Left hindlimb (tissue), 1 donor: ENCODE measurements at regions not wholly inside any gene's neighbourhood (a gene's known extent, or its start where the extent isn't known, plus 50 kb on each side); places are given as distances from the start of the nearest gene placed in this dataset.
"Not testable (repeated sequence)": the region's sequence is repeated elsewhere in the genome, so short reads cannot be mapped to it uniquely, and the experiment has no call there.

ENCODE experiments used
- DNase-seq: peaks from one replicate; pipeline ENCODE4 v3.0.0-alpha.2; 2018

DNA sequence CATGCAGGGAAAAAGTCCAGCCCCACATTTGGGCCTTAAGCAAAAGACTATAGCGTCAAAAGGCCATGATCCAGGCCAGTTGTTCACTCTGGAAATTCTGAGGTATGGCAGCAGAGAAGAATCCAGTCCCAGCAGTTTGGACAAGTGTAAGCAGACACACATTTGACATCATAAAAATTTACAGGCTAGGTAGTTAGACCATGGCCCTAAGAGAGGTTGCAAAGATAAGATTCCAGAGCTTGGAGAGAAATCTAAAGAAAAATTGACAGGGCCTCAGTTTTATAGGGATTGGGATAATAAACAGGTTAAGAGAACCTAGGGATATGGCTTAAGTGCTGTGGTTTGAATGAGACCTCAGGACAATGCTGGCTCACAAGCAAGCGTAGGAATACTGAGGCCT, 884.4 kb upstream of the SORCS1 start:
- no peak for DNase-seq

DNA sequence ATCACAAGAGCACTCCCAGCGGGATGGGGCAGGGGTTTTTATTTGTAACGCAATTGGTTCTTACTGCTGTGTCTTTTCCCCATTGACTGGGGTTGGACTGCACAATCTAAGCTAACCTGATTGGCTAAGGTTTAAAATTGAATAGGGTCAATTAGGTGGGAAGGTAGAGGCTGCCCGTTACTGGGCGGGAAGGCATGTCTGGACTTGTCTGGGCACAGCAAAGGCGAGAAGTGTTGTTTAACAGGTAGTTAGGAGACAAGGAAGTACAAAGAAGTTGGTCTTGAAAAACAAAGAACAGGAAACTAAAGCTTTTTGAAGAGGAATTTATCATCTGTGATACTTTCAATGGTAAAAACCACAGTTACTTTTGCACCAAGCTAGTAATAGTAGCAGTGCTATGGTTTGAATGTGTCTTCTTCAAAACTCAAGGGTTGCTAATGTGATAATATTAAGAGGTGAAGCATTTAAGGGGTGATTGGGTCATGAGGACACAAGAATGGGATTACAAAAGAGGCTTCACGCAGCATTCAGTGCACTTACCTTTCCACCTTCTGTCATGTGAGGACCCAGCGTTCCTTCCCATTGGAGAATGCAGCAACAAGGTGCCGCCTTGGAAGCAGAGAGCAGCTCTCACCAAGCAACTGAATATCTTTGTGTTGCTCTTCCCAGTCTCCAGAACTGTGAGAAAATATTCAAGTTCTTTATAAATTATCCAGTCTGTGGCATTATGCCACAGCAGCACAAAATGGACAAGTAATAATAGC, 875.5 kb upstream of the SORCS1 start:
- no peak for DNase-seq

DNA sequence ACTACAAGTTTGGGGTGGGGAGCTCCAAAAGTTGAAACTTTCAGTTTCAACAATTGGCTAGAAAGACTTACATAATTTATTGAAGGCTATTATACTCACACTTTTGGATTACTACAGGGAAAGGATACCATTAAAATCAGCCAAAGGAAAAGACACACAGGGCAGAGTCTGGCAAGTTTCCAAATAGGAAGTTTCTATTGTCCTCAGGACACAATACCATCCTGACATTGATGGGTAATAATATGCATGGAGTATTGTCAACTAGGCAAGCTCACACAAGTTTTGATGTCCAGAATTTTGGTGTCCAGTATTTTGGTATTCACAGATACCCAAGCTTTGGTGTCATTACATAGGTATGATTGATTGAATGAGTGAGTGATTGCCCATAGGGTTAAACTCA, 872.6 kb upstream of the SORCS1 start:
- no peak for DNase-seq

- DNase-seq: no peak
Observed at GRCh38 chr10:108036265-108036664, 871.8 kb upstream of the SORCS1 start.

- no peak for DNase-seq
Observed at GRCh38 chr10:108034829-108035228, 870.3 kb upstream of the SORCS1 start.

DNA sequence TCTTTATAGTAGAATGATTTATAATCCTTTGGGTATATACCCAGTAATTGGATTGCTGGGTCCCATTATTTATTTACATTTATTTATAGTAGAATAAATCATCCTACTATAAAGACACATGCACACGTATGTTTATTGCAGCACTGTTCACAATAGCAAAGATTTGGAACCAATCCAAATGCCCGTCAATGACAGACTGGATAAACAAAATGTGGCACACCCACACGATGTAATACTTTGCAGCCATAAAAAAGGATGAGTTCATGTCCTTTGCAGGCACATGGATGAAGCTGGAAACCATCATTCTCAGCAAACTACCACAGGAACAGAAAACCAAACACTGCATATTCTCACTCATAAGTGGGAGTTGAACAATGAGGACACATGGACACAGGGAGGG, 869.0 kb upstream of the SORCS1 start:
- not testable (repeated sequence) for DNase-seq

- DNase-seq: no peak
Observed at GRCh38 chr10:108031505-108031904, 867.0 kb upstream of the SORCS1 start.

DNA sequence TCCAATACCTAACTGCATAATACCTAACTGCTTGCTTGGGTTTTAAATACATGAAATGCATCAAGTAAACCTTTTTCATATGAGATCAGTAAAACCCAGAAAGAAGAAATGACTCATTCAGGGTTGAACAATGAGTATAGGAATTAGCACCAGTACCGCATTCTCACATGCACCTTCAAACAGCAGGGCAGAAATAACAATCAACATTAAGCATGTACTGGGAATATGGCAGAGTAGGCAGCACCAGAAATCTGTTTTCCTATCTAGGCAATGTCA, 850.3 kb upstream of the SORCS1 start:
- no peak for DNase-seq

DNA sequence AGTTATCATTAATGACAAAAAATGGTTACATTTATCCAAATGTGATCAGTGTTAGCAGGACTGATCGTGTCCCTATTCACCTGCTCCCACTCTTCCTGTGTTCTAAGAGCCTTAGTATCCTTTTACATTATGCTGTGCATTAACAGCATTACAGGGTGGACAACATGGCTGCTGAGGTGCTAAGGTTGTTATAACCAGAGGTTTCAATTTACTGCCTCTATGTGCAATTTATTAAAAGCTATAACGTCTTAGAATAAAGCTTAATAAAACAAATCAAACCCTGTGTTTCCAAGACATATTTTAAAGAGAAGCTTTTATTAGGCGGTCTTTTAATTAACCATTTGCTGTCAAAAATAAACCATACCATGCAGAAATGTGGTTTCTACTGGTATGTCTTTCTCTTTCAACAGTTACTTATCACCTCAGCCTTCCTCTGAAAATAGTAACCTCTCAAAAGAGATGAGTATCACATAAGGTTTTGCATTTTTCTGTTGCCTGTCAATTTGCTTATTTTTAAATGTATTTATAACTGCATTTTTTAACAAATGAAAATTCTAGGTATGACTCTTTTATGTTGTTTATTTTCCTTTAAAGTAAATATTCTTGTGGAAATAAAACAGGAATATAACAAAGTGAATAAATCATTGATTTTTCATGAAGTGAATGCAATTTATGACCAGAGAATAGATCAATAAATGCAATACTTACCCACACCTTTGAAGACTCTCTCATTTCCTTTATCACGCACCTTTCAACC, 849.8 kb upstream of the SORCS1 start:
- DNase-seq: no peak

GRCh38 chr10:108005627-108006026, 841.1 kb upstream of the SORCS1 start:
- DNase-seq: no peak

DNA sequence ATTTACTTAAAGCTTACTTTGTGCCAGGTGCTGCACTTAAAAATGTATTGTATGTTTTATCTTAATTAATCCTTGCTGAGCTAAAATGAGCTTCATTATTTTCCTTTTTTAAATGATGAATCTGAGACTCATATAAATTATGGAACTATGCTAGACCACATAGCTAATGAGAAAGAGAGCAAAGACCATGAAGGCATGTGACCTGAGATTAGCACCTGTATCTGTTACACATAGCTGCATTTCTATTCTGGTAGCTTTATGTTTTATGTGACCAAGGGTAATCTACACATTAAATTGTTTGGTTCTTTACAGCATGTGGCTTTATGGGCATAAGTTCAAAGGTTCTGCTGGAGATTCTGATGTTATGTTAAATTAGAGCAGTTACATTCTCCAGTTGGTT, 839.1 kb upstream of the SORCS1 start:
- no peak for DNase-seq

- no peak for DNase-seq
Observed at GRCh38 chr10:108003061-108003460, 838.6 kb upstream of the SORCS1 start.

DNA sequence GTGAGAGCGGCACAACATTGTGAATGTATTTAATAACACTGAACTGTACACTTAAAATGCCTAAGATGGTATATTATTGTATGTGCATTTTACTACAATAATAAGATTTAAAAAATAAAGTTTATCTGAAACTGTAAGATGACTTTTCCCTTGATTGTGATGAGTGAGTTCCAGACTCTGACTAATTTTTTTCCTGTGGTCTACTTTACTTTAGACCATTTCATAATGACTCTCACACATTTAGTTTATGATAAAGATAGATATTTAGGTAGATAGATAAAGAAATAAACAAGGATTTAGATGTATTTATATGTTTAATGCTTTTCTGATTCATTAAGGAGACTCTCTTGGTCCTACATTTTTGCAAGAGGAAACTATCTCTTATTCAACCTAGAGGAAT, 835.9 kb upstream of the SORCS1 start:
- DNase-seq: no peak

- no peak for DNase-seq
Observed at GRCh38 chr10:107994621-107995270, 830.2 kb upstream of the SORCS1 start.

DNA sequence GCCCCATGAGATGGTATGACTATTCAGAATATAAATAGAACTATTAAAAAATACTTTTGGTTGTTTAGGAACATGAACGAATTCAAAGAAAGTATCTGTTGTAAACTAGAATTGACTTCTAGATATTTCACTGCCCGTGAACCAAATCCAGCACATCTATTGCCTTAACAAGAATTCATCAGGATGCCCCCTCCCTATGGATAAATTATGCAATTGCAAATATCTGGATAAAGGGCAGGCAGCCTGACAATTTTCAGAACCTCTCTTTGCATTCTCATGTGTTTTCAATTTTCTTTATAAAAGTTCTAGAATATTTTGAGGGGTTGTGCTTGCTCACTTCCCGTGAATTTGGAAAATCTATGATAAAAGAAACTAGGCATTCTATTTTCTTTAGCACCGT, 822.1 kb upstream of the SORCS1 start:
- no peak for DNase-seq

DNA sequence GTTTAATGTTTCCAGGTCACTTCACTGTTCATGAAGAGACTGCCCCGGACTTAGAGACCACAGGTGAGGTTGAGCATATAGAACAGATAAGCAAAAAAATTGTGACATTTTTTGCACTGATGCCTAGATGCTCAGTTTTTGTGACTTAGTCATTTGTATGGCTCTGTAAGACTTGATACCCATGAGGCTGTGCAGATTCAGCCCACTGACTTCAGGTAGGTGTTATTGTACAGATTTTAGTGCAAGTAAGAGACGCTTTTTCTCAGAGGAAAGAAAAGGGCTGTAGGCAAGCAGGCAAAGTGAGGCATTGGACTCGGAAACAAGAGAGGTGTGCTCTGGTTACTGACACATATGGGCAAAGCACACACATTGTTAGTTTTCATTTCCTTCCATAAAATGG, 820.1 kb upstream of the SORCS1 start:
- no peak for DNase-seq

DNA sequence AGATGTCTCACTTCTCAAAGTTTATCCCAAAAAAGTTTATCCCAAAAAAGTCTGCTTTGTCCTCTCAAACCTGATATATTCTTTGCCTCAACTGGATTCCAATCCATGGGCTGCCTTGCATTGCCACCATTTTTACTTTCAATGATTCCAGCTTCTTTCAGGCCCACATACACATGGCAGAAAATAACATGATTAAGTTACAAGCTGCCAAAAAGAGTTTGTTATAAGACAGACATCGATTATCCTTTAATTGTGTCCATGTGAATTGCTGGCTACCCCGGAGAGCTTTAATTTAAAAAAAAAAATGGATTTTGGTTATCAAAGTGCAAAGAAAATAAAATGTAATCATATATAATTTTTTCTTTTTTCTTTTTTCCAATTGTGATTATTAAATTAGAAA, 819.6 kb upstream of the SORCS1 start:
- DNase-seq: no peak

GRCh38 chr10:107978455-107978854, 813.9 kb upstream of the SORCS1 start:
- no peak for DNase-seq

DNA sequence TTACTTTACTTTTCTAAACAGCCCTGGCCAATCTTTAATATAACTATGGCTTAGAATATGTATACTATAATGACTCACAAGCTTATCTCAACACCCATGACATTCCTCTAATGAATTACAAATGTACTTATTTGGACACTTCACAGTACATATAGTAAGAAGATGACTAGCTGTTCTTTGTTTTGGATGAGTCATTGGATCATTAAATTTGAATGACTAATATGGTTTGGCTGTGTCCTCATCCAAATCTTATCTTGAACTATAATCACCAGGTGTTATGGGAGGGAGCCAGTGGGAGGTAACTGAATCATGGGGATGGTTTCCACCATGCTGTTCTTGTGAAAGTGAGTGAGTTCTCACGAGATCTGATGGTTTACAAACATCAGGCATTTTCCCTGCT, 807.5 kb upstream of the SORCS1 start:
- no peak for DNase-seq

- DNase-seq: no peak
Observed at GRCh38 chr10:107971411-107971810, 806.9 kb upstream of the SORCS1 start.

DNA sequence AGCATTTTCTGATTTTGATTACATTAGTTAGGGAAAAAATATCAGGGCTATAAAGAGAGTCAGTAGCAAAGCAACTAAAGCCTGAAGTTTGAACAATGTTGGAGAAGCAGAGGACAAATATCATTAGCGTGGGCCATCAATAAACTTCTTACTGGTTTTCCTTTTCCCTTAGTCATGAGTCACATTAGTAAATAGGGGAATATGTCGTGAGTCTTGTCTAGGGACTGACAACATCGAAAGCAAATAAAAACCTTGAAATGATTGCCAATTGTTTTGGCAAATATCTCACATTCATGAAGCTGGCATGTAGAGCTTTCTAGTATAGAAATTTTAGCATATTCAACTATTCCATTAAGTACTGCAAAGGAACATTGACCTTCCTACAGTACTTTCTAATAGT, 806.0 kb upstream of the SORCS1 start:
- no peak for DNase-seq

GRCh38 chr10:107969936-107970335, 805.4 kb upstream of the SORCS1 start:
- DNase-seq: no peak

GRCh38 chr10:107966826-107967225, 802.3 kb upstream of the SORCS1 start:
- no peak for DNase-seq
